ENCODE measurements at regions not wholly inside any gene's neighbourhood (a gene's known extent, or its start where the extent isn't known, plus 50 kb on each side); places are given as distances from the start of the nearest gene placed in this dataset.

GRCh38 chrX:39402158-39402557, 600.9 kb downstream of the MID1IP1 start:
- CTCF ChIA-PET: no interaction called here
- H2BK15ac ChIP-seq (ENCODE audit: low read depth, low read length): no peak overlapping the region
- POLR2A ChIA-PET (ENCODE audit: unreplicated experiment): no interaction called here
- H3K27ac ChIP-seq (ENCODE audit: insufficient read depth, low read length): no peak overlapping the region
- no peaks in the 10 kb centered on the region for H3K9me1 ChIP-seq (ENCODE audit: insufficient read depth, low read length)
- no peak overlapping the region for H2BK120ac ChIP-seq (ENCODE audit: low read depth, low read length)
- no peak overlapping the region for H3K4me3 ChIP-seq (ENCODE audit: insufficient read depth, low read depth, low read length)
- H3K79me1 ChIP-seq (ENCODE audit: low read depth in 1 of 2, low read length in 2 of 2): no peaks in the 10 kb centered on the region
- no peak overlapping the region for H3K18ac ChIP-seq (ENCODE audit: low read depth, low read length)
- dilution Hi-C loops (cut with HindIII; ENCODE audit: low sequenced_read_pairs, unreplicated experiment): no loop called here
- no TSS peak for BruUV-seq (replicated peaks)
- no peak overlapping the region for H3K14ac ChIP-seq (replicated peaks; ENCODE audit: low read depth, low read length)
- H4K91ac ChIP-seq (ENCODE audit: insufficient read depth, low read depth, low read length): no peak overlapping the region
- H3K36me3 ChIP-seq (ENCODE audit: control insufficient read depth, insufficient read depth, low read length): no peaks in the 10 kb centered on the region
- no peak overlapping the region for H3K4me2 ChIP-seq (ENCODE audit: low read depth, low read length)
- ATAC-seq (ENCODE audit: low read depth) (no peak), DNase-seq (no peak)
- no peak overlapping the region for H4K8ac ChIP-seq (ENCODE audit: low read depth in 2 of 2, low read length in 2 of 2)
- 80% methylated on average over 1 of the region's 5 CpGs; no CpG with 5 or more reads in 1 of the 2 experiments for WGBS, 2 experiments (ENCODE audit: extremely low coverage in 2 of 2, insufficient read length in 1 of 2)
- H2AK9ac ChIP-seq (replicated peaks; ENCODE audit: low read depth, low read length, poor library complexity): no peak overlapping the region
- H2AK5ac ChIP-seq (ENCODE audit: low read depth, low read length): no peak overlapping the region
- H3K27me3 ChIP-seq (ENCODE audit: control insufficient read depth, insufficient read depth, low read length): peaks cover 3% of the 10 kb centered on the region
- no peak overlapping the region for H3K4ac ChIP-seq (ENCODE audit: low read depth, low read length)
- H3K9ac ChIP-seq (ENCODE audit: low read depth, low read length): no peak overlapping the region
- H2BK5ac ChIP-seq (ENCODE audit: low read depth, low read length, poor library complexity, severe bottlenecking): no peak overlapping the region
- no peak overlapping the region for H3K23ac ChIP-seq (ENCODE audit: low read depth, low read length)
- in situ Hi-C loops (cut with MboI; ENCODE audit: low sequenced_read_pairs): no loop called here
- H4K20me1 ChIP-seq (ENCODE audit: insufficient read depth, low read length): no peaks in the 10 kb centered on the region
- no peak overlapping the region for H4K5ac ChIP-seq (ENCODE audit: low read depth, low read length)
- TF ChIP-seq MAZ (IDR thresholded peaks at IDR 0.05; ENCODE audit: borderline replicate concordance, low read depth, low read length): no peak
- TF ChIP-seq RCOR1 (IDR thresholded peaks at IDR 0.05; ENCODE audit: insufficient replicate concordance, low read length): no peak
- TF ChIP-seq CEBPB (IDR thresholded peaks at IDR 0.05; ENCODE audit: low read depth, low read length): no peak
- TF ChIP-seq MAFK (IDR thresholded peaks at IDR 0.05; ENCODE audit: low read depth, low read length): no peak
- no peak for TF ChIP-seq USF2 (IDR thresholded peaks at IDR 0.05; ENCODE audit: low read depth, low read length)
- TF ChIP-seq FOS (IDR thresholded peaks at IDR 0.05; ENCODE audit: low read depth, low read length): no peak
- no peak for TF ChIP-seq CHD1 (IDR thresholded peaks at IDR 0.05; ENCODE audit: low read depth, low read length)
- TF ChIP-seq ELK1 (IDR thresholded peaks at IDR 0.05; ENCODE audit: borderline replicate concordance, low read depth, low read length): no peak
- TF ChIP-seq MXI1 (IDR thresholded peaks at IDR 0.05; ENCODE audit: borderline replicate concordance, low read depth, low read length): no peak
- no peak for TF ChIP-seq RAD21 (IDR thresholded peaks at IDR 0.05; ENCODE audit: low read length)
- TF ChIP-seq RFX5 (IDR thresholded peaks at IDR 0.05; ENCODE audit: low read depth, low read length): no peak
- TF ChIP-seq NFE2L2 (IDR thresholded peaks at IDR 0.05; ENCODE audit: low read depth, low read length): no peak
- TF ChIP-seq CTCF (conservative IDR thresholded peaks at IDR 0.05; ENCODE audit: low read depth, low read length): no peak
- TF ChIP-seq POLR2A (IDR thresholded peaks at IDR 0.05; ENCODE audit: low read depth, low read length): no peak
- TF ChIP-seq SMC3 (IDR thresholded peaks at IDR 0.05; ENCODE audit: low read depth, low read length): no peak
- TF ChIP-seq BHLHE40 (IDR thresholded peaks at IDR 0.05; ENCODE audit: low read depth, low read length): no peak
- no peaks in the 10 kb centered on the region for H3K4me1 ChIP-seq (ENCODE audit: control insufficient read depth, insufficient read depth, low read length)
- no peak overlapping the region for H3K56ac ChIP-seq (ENCODE audit: extremely low read depth, insufficient read depth, low read length)
- H2BK20ac ChIP-seq (ENCODE audit: low read depth, low read length): no peak overlapping the region
- intact Hi-C loops (cut with micrococcal nuclease): no loop called here
- no peaks in the 10 kb centered on the region; the same call in 1 of the 2 replicates for H3K9me3 ChIP-seq (ENCODE audit: control insufficient read depth, insufficient read depth, low read length)
- no peak overlapping the region for H2AFZ ChIP-seq (replicated peaks; ENCODE audit: low read length, poor library complexity)

Measured in IMR-90 (cell line).